Glutamatergic neuron (in vitro differentiated cells): ENCODE measurements at regions not wholly inside any gene's neighbourhood (a gene's known extent, or its start where the extent isn't known, plus 50 kb on each side); places are given as distances from the start of the nearest gene placed in this dataset.

Source experiments
- DNase-seq: peaks from one replicate; pipeline ENCODE4 v3.0.0; 2022
- H3K27ac Mint-ChIP-seq: one replicate; pipeline ENCODE4 v1.8.0; 2020; ENCODE audit warnings: mild to moderate bottlenecking, mixed read lengths, inconsistent platforms; ENCODE audit not compliant: unreplicated experiment
- H3K27me3 Mint-ChIP-seq: one replicate; pipeline ENCODE4 v1.8.0; 2020; ENCODE audit warnings: mild to moderate bottlenecking, moderate library complexity, mixed read lengths, inconsistent platforms; ENCODE audit not compliant: unreplicated experiment
- H3K36me3 Mint-ChIP-seq: one replicate; pipeline ENCODE4 v1.8.0; 2020; ENCODE audit warnings: mild to moderate bottlenecking, mixed read lengths, inconsistent platforms; ENCODE audit not compliant: unreplicated experiment
- H3K4me1 Mint-ChIP-seq: one replicate; pipeline ENCODE4 v1.8.0; 2020; ENCODE audit warnings: mild to moderate bottlenecking, low read depth, mixed read lengths, inconsistent platforms; ENCODE audit not compliant: unreplicated experiment
- H3K4me3 Mint-ChIP-seq: one replicate; pipeline ENCODE4 v1.8.0; 2020; ENCODE audit warnings: mild to moderate bottlenecking, mixed read lengths, inconsistent platforms; ENCODE audit not compliant: unreplicated experiment
- H3K9me3 Mint-ChIP-seq: one replicate; pipeline ENCODE4 v1.8.0; 2020; ENCODE audit warnings: mild to moderate bottlenecking, moderate library complexity, mixed read lengths, inconsistent platforms; ENCODE audit not compliant: unreplicated experiment
- CTCF ChIP-seq: fragments of 200-600 bp; sonication (generic); IDR thresholded peaks from one replicate; pipeline ENCODE4 v1.5.0; 2021; ENCODE audit not compliant: partially characterized antibody, unreplicated experiment

GRCh38 chr11:71148716-71149115 lies 103.7 kb downstream of the SHANK2 start:
- peaks cover 7% of the 10 kb centered on the region for H3K4me1 Mint-ChIP-seq
- H3K9me3 Mint-ChIP-seq: peaks cover 1% of the 10 kb centered on the region
- H3K36me3 Mint-ChIP-seq: no peaks in the 10 kb centered on the region
- DNase-seq: no peak
- H3K4me3 Mint-ChIP-seq: no peak overlapping the region
- no peak overlapping the region for H3K27ac Mint-ChIP-seq
- no peak for TF ChIP-seq CTCF
- peaks cover 6% of the 10 kb centered on the region for H3K27me3 Mint-ChIP-seq

GRCh38 chr11:71147331-71147730 lies 105.0 kb downstream of the SHANK2 start:
- H3K36me3 Mint-ChIP-seq: no peaks in the 10 kb centered on the region
- no peak overlapping the region for H3K4me3 Mint-ChIP-seq
- peaks cover 1% of the 10 kb centered on the region for H3K9me3 Mint-ChIP-seq
- peaks cover 4% of the 10 kb centered on the region for H3K4me1 Mint-ChIP-seq
- no peak for DNase-seq
- peaks cover 6% of the 10 kb centered on the region for H3K27me3 Mint-ChIP-seq
- no peak for TF ChIP-seq CTCF
- no peak overlapping the region for H3K27ac Mint-ChIP-seq

GRCh38 chr11:71146846-71147245 lies 105.5 kb downstream of the SHANK2 start:
- H3K36me3 Mint-ChIP-seq: no peaks in the 10 kb centered on the region
- H3K27ac Mint-ChIP-seq: no peak overlapping the region
- no peak for DNase-seq
- no peaks in the 10 kb centered on the region for H3K9me3 Mint-ChIP-seq
- H3K4me3 Mint-ChIP-seq: no peak overlapping the region
- peaks cover 1% of the 10 kb centered on the region for H3K4me1 Mint-ChIP-seq
- no peak for TF ChIP-seq CTCF
- H3K27me3 Mint-ChIP-seq: peaks cover 6% of the 10 kb centered on the region

GRCh38 chr11:71145988-71146824 lies 106.2 kb downstream of the SHANK2 start:
- no peak for DNase-seq
- TF ChIP-seq CTCF: no peak
- Mint-ChIP-seq H3K36me3 (no peaks in the 10 kb centered on the region), H3K27ac (no peak overlapping the region), H3K4me1 (peaks cover 1% of the 10 kb centered on the region), H3K27me3 (peaks cover 6% of the 10 kb centered on the region), H3K9me3 (no peaks in the 10 kb centered on the region), H3K4me3 (no peak overlapping the region)

GRCh38 chr11:71145368-71145767 lies 107.0 kb downstream of the SHANK2 start:
- no peak for TF ChIP-seq CTCF
- Mint-ChIP-seq H3K36me3 (no peaks in the 10 kb centered on the region), H3K27me3 (peaks cover 6% of the 10 kb centered on the region), H3K9me3 (no peaks in the 10 kb centered on the region), H3K4me1 (peaks cover 1% of the 10 kb centered on the region), H3K4me3 (no peak overlapping the region), H3K27ac (no peak overlapping the region)
- no peak for DNase-seq
